Naive thymus-derived CD4-positive, alpha-beta T cell (primary cell): ENCODE measurements at regions not wholly inside any gene's neighbourhood (a gene's known extent, or its start where the extent isn't known, plus 50 kb on each side); places are given as distances from the start of the nearest gene placed in this dataset.

ENCODE experiments used
- ATAC-seq: fragments of 150-1000 bp; cut with Tn5 transposase; 2 replicates; pipeline ENCODE4 v1.10.0; 2021; ENCODE audit warnings: mild to moderate bottlenecking, moderate library complexity
- CTCF ChIA-PET: fragments of 350-600 bp; sonication (Branson Sonifier 250); formaldehyde crosslinking; loops from one replicate; lab custom pipeline; 2021; ENCODE audit warnings: antibody characterized with exemption; lab: Charles Lee
- POLR2A ChIA-PET: fragments of 350-600 bp; sonication (Branson Sonifier 250); formaldehyde crosslinking; loops from one replicate; lab custom pipeline; 2021; ENCODE audit warnings: antibody characterized with exemption, inconsistent platforms; lab: Charles Lee
- DNase-seq, 9 donors: peaks; one replicate each; pipeline versions ENCODE4 v3.0.0 to v3.0.0-alpha.2; 2020 to 2022; ENCODE audit warnings: mixed read lengths in 1 of 9
- H3K27ac ChIP-seq: one replicate; pipeline ENCODE4 v1.7.0; 2013; ENCODE audit warnings: mild to moderate bottlenecking, low read depth, low read length, moderate library complexity
- H3K27me3 ChIP-seq, 2 donors: one replicate each; pipeline ENCODE4 v1.7.0; 2013; ENCODE audit warnings: low read length in 2 of 2, mild to moderate bottlenecking in 2 of 2, moderate library complexity in 2 of 2; ENCODE audit not compliant: control insufficient read depth in 2 of 2, insufficient read depth in 2 of 2
- H3K36me3 ChIP-seq, 3 experiments: 1 replicate in 2 of 3; 2 replicates in 1 of 3; pipeline ENCODE4 v1.7.0; 2013; ENCODE audit warnings: low read length in 3 of 3, mild to moderate bottlenecking in 3 of 3, moderate library complexity in 1 of 3; ENCODE audit not compliant: insufficient read depth in 3 of 3, control insufficient read depth in 2 of 3
- H3K4me1 ChIP-seq, 2 donors: one replicate each; pipeline ENCODE4 v1.7.0; 2013; ENCODE audit warnings: low read length in 2 of 2, mild to moderate bottlenecking in 2 of 2, moderate library complexity in 1 of 2; ENCODE audit not compliant: control insufficient read depth in 2 of 2, insufficient read depth in 2 of 2
- H3K4me3 ChIP-seq: 2 replicates; pipeline ENCODE4 v1.7.0; 2013; ENCODE audit warnings: mild to moderate bottlenecking, low read length
- H3K9me3 ChIP-seq, 3 experiments: 1 replicate in 2 of 3; 2 replicates in 1 of 3; pipeline ENCODE4 v1.7.0; 2013; ENCODE audit warnings: low read length in 3 of 3; ENCODE audit not compliant: control insufficient read depth in 2 of 3
- H3K27ac Mint-ChIP-seq, 9 donors: one replicate each; pipeline ENCODE4 v1.8.0; 2020 to 2022; ENCODE audit warnings: mixed read lengths in 9 of 9, mild to moderate bottlenecking in 8 of 9, moderate library complexity in 5 of 9, inconsistent platforms in 2 of 9
- H3K27me3 Mint-ChIP-seq, 5 donors: one replicate each; pipeline ENCODE4 v1.8.0; 2021 to 2022; ENCODE audit warnings: mixed read lengths in 5 of 5, mild to moderate bottlenecking in 1 of 5
- H3K36me3 Mint-ChIP-seq, 5 donors: one replicate each; pipeline ENCODE4 v1.8.0; 2020 to 2022; ENCODE audit warnings: mixed read lengths in 5 of 5, mild to moderate bottlenecking in 3 of 5, inconsistent platforms in 1 of 5
- H3K4me1 Mint-ChIP-seq, 7 donors: one replicate each; pipeline ENCODE4 v1.8.0; 2020 to 2022; ENCODE audit warnings: mixed read lengths in 7 of 7, mild to moderate bottlenecking in 3 of 7, inconsistent platforms in 1 of 7
- H3K4me3 Mint-ChIP-seq, 10 donors: one replicate each; pipeline ENCODE4 v1.8.0; 2020 to 2022; ENCODE audit warnings: mild to moderate bottlenecking in 10 of 10, mixed read lengths in 10 of 10, moderate library complexity in 6 of 10, inconsistent platforms in 2 of 10
- H3K9me3 Mint-ChIP-seq, 11 donors: one replicate each; pipeline ENCODE4 v1.8.0; 2020 to 2022; ENCODE audit warnings: mixed read lengths in 11 of 11, mild to moderate bottlenecking in 4 of 11, inconsistent platforms in 1 of 11, moderate library complexity in 1 of 11
- intact Hi-C, 2 donors: fragments of 100-400 bp; cut with micrococcal nuclease; formaldehyde crosslinking; loops; one replicate each; pipeline ENCODE4 v1.15.1; 2023

DNA sequence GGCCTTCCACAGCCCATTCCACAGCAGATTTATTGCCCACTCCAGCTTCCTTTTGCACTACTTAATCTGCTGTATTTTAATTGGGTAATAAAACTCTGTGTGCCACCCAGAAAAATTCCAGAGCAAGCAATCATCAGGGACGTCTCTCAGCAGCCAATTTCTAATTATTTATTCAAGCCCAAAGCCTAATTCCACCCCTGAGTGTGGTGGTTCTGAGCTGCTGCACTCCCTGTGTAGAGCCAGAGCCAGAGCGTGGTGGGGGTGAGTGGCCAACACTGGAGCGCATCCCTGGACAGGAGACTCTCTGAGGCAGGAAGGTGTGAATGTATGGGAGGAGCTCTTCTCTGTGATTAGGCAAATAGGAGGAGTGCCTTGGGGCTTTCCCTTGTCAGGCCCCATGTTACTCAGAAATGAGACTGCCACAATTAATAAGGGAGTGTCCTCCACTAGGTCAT is 66.1 kb downstream of the CD24 start:
- ChIA-PET POLR2A (no interaction called here), CTCF (no interaction called here)
- intact Hi-C loops: no loop called here
- Mint-ChIP-seq H3K4me1 (peaks cover 0 to 2% (median 0%) of the 10 kb centered on the region in 7 donors), H3K4me3 (no peak overlapping the region), H3K27ac (no peak overlapping the region), H3K36me3 (no peaks in the 10 kb centered on the region), H3K9me3 (peaks cover 0 to 1% (median 0%) of the 10 kb centered on the region in 11 donors), H3K27me3 (peaks cover 0 to 13% (median 13%) of the 10 kb centered on the region in 5 donors)
- H3K27me3 ChIP-seq: no peaks in the 10 kb centered on the region
- no peak for ATAC-seq
- no peak overlapping the region for H3K4me3 ChIP-seq
- no peak overlapping the region for H3K27ac ChIP-seq
- no peaks in the 10 kb centered on the region for H3K36me3 ChIP-seq
- H3K9me3 ChIP-seq: no peaks in the 10 kb centered on the region
- DNase-seq: no peak
- no peaks in the 10 kb centered on the region for H3K4me1 ChIP-seq

DNA sequence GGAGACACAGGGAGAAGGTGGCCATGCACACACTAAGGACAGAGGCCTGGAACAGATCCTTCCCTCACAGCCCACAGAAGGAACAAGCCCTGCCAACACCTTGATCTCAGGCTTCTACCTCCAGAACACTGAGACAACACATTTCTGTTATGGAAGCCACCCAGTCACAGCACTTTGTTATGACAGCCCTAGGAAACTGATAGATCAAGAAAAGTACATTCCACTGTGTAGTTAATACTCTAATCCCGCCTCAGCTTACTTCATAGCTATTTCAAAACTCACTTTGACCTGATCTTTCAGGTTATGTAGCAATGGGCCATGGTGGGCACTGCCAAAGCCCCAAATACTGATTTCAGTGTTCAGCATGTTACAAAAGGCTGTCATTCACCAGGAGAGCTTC is 66.8 kb downstream of the CD24 start:
- no peak for ATAC-seq
- no peak for DNase-seq
- Mint-ChIP-seq H3K9me3 (peaks cover 0 to 5% (median 0%) of the 10 kb centered on the region in 11 donors), H3K4me3 (no peak overlapping the region), H3K27me3 (peaks cover 0 to 20% (median 13%) of the 10 kb centered on the region in 5 donors), H3K36me3 (no peaks in the 10 kb centered on the region), H3K27ac (no peak overlapping the region), H3K4me1 (peaks cover 0 to 2% (median 0%) of the 10 kb centered on the region in 7 donors)
- ChIA-PET POLR2A (no interaction called here), CTCF (no interaction called here)
- no peaks in the 10 kb centered on the region for H3K36me3 ChIP-seq
- H3K9me3 ChIP-seq: no peaks in the 10 kb centered on the region
- no peaks in the 10 kb centered on the region for H3K27me3 ChIP-seq
- H3K27ac ChIP-seq: no peak overlapping the region
- intact Hi-C loops: no loop called here
- no peak overlapping the region for H3K4me3 ChIP-seq
- no peaks in the 10 kb centered on the region for H3K4me1 ChIP-seq

DNA sequence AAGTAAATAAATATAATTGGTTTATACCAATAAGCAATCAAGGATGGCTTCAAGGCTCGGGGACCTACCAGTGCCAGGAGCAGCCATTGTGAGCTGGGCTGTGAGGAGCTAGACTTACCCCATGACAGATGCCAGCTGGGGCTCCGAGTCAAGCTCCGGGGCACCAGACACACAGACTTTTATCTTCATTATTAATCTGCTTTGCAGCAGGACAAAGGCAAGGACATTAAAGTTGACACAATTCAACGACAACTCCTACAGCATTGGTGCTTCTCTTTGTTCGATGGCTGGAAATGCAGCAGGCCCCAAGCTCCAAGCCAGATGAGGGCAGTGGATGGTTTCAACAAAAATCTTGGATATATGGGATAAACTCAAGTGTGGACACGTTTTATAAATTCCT is 68.3 kb downstream of the CD24 start:
- no peaks in the 10 kb centered on the region for H3K36me3 ChIP-seq
- ATAC-seq: no peak
- CTCF ChIA-PET: no interaction called here
- H3K27ac Mint-ChIP-seq: no peak overlapping the region
- peaks cover 0 to 24% (median 13%) of the 10 kb centered on the region in 5 donors for H3K27me3 Mint-ChIP-seq
- intact Hi-C loops: no loop called here
- POLR2A ChIA-PET: no interaction called here
- H3K9me3 Mint-ChIP-seq: peaks cover 0 to 13% (median under 1%) of the 10 kb centered on the region in 11 donors
- no peaks in the 10 kb centered on the region for H3K27me3 ChIP-seq
- no peaks in the 10 kb centered on the region for H3K4me1 Mint-ChIP-seq
- no peak overlapping the region for H3K27ac ChIP-seq
- no peaks in the 10 kb centered on the region for H3K4me1 ChIP-seq
- no peaks in the 10 kb centered on the region for H3K36me3 Mint-ChIP-seq
- H3K9me3 ChIP-seq: peaks cover 0 to 6% (median 0%) of the 10 kb centered on the region in 3 experiments
- H3K4me3 ChIP-seq: no peak overlapping the region
- DNase-seq: no peak
- H3K4me3 Mint-ChIP-seq: no peak overlapping the region

DNA sequence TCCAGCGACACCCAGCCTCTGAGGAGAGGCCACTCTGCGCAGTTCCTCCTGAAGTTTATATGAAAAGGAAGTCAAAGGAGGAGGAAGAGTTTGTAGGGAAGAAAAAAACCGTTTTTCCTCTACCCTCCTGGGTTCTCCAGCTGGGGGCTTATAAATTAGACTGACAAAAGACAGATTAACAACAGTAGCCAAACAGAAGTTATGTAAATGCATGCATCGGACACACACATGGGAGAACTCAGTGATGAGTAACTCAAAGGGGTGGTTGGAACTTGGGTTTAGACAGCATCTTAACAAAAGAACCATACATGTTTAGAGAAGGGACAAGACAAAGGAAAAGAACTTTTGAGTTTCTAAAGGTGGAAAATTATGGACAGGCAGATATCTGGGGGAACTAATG is 71.2 kb downstream of the CD24 start:
- intact Hi-C loops: no loop called here
- Mint-ChIP-seq H3K27me3 (peaks cover 3 to 24% (median 13%) of the 10 kb centered on the region in 5 donors), H3K4me1 (no peaks in the 10 kb centered on the region), H3K36me3 (peaks cover 0 to 6% (median 2%) of the 10 kb centered on the region in 5 donors), H3K9me3 (peaks cover 0 to 20% (median 8%) of the 10 kb centered on the region in 11 donors), H3K4me3 (no peak overlapping the region), H3K27ac (no peak overlapping the region)
- ChIA-PET POLR2A (no interaction called here), CTCF (no interaction called here)
- no peak for DNase-seq
- Histone ChIP-seq H3K27ac (no peak overlapping the region), H3K36me3 (no peaks in the 10 kb centered on the region), H3K4me1 (no peaks in the 10 kb centered on the region), H3K27me3 (no peaks in the 10 kb centered on the region), H3K9me3 (peaks cover 0 to 12% (median 0%) of the 10 kb centered on the region in 3 experiments), H3K4me3 (no peak overlapping the region)
- no peak for ATAC-seq

DNA sequence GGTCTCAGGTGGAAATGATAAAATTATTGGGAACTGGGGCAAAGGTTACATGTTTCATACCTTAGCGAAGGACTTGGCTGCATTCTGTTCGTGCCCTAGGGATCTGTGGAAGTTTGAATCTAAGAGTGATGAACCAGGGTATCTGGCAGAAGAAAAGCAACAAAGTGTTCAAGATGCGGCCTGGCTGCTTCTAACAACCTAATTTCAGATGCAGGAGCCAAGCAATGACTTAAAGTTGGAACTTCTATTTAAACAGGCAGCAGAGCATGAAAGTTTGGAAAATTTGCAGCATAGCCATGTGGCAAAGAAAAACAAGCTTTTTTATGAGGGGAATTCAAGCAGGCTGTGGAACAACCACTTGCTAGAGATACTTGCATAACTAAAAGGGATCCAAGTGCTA is 73.5 kb downstream of the CD24 start:
- H3K9me3 Mint-ChIP-seq: peaks cover 0 to 20% (median 8%) of the 10 kb centered on the region in 11 donors
- intact Hi-C loops: no loop called here
- no peak overlapping the region for H3K27ac Mint-ChIP-seq

DNA sequence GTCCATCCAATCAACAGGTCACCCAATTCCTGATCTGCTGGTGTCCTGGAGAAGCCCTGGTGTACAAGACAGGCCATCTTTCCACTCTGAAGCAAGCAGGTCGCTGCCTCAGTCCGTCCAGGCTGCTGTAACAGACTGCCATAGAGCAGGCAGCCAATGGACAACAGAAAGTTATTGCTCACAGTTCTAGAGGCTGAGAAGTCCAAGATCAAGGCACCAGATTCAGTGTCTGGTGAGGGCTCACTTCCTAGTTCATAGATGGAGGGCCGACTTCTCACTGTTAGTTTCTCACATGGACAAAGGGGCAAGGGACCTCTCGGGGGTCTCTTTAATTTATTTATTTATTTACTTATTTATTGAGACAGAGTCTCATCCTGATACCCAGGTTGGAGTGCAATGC is 74.8 kb downstream of the CD24 start:
- intact Hi-C loops: no loop called here
- no peak overlapping the region for H3K4me3 Mint-ChIP-seq
- Histone ChIP-seq H3K9me3 (peaks cover 0 to 12% (median 0%) of the 10 kb centered on the region in 3 experiments), H3K4me3 (no peak overlapping the region), H3K27ac (no peak overlapping the region), H3K27me3 (no peaks in the 10 kb centered on the region), H3K4me1 (no peaks in the 10 kb centered on the region), H3K36me3 (no peaks in the 10 kb centered on the region)
- H3K27ac Mint-ChIP-seq: no peak overlapping the region
- peaks cover 0 to 6% (median 2%) of the 10 kb centered on the region in 5 donors for H3K36me3 Mint-ChIP-seq
- H3K27me3 Mint-ChIP-seq: peaks cover 3 to 28% (median 17%) of the 10 kb centered on the region in 5 donors
- H3K4me1 Mint-ChIP-seq: no peaks in the 10 kb centered on the region
- DNase-seq (no peak), ATAC-seq (no peak)
- H3K9me3 Mint-ChIP-seq: peaks cover 0 to 20% (median 9%) of the 10 kb centered on the region in 11 donors
- CTCF ChIA-PET: no interaction called here
- POLR2A ChIA-PET: no interaction called here

More for the DNA sequence above, 73.5 kb downstream of the CD24 start:
- Mint-ChIP-seq H3K4me1 (no peaks in the 10 kb centered on the region), H3K4me3 (no peak overlapping the region), H3K36me3 (peaks cover 0 to 6% (median 2%) of the 10 kb centered on the region in 5 donors), H3K27me3 (peaks cover 3 to 24% (median 22%) of the 10 kb centered on the region in 5 donors)
- Histone ChIP-seq H3K27ac (no peak overlapping the region), H3K4me1 (no peaks in the 10 kb centered on the region), H3K4me3 (no peak overlapping the region), H3K9me3 (peaks cover 0 to 12% (median 0%) of the 10 kb centered on the region in 3 experiments), H3K27me3 (no peaks in the 10 kb centered on the region), H3K36me3 (no peaks in the 10 kb centered on the region)
- CTCF ChIA-PET: no interaction called here
- no peak for DNase-seq
- ATAC-seq: no peak
- POLR2A ChIA-PET: no interaction called here

DNA sequence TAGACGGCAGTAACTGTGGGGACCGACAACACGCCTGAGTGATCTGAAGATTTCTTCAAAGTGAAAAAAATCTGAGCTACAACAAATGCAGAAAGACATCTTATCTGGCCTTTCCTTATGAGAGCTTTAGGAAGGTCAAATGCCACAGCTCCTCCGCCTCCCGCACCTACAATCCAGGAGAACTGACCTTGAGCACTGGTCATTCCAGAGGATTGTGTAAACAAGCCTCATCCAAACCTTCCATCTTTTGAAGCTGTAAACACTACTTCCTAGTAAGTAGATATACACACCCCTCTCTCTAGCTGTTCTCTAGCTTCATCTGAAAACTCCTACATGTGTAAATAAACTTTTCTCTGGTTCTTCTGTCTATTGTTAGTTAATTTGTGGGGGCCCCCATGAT is 76.9 kb downstream of the CD24 start:
- no peaks in the 10 kb centered on the region for H3K4me1 Mint-ChIP-seq
- H3K36me3 Mint-ChIP-seq: peaks cover 0 to 6% (median 2%) of the 10 kb centered on the region in 5 donors
- H3K9me3 Mint-ChIP-seq: peaks cover 0 to 19% (median 8%) of the 10 kb centered on the region in 11 donors
- no peak for DNase-seq
- CTCF ChIA-PET: interaction anchor here (0.6 kb wide), 1 partner anchor 425 kb away, joined by 3 read pairs; no protein-coding TSS in a partner anchor
- Histone ChIP-seq H3K36me3 (no peaks in the 10 kb centered on the region), H3K9me3 (peaks cover 0 to 12% (median 0%) of the 10 kb centered on the region in 3 experiments), H3K4me1 (no peaks in the 10 kb centered on the region), H3K27me3 (no peaks in the 10 kb centered on the region), H3K27ac (no peak overlapping the region), H3K4me3 (no peak overlapping the region)
- POLR2A ChIA-PET: no interaction called here
- no peak overlapping the region for H3K4me3 Mint-ChIP-seq
- intact Hi-C loops: no loop called here
- no peak for ATAC-seq
- no peak overlapping the region for H3K27ac Mint-ChIP-seq
- peaks cover 5 to 34% (median 16%) of the 10 kb centered on the region in 5 donors for H3K27me3 Mint-ChIP-seq
